GM18502 (cell line): ENCODE measurements at regions not wholly inside any gene's neighbourhood (a gene's known extent, or its start where the extent isn't known, plus 50 kb on each side); places are given as distances from the start of the nearest gene placed in this dataset.
A peak's percentile ranks its signal among the peaks of the same experiment; 100 is the strongest.
"Not testable (repeated sequence)": the region's sequence is repeated elsewhere in the genome, so short reads cannot be mapped to it uniquely, and the experiment has no call there.

Experiments used
- ATAC-seq: cut with Tn5 transposase; IDR thresholded peaks from one replicate; pipeline ENCODE4 v1.9.1; 2021; ENCODE audit warnings: mild to moderate bottlenecking; ENCODE audit not compliant: unreplicated experiment, poor library complexity

- ATAC-seq, result peak; percentile 70
Observed at GRCh38 chr5:111993242-111993641, 236.2 kb upstream of the NREP start.

GRCh38 chr5:111984044-111984443, 227.1 kb upstream of the NREP start:
- peak; percentile 76 for ATAC-seq

- ATAC-seq, result no peak
Observed at GRCh38 chr5:111983459-111983858, 226.5 kb upstream of the NREP start.

- no peak for ATAC-seq
Observed at GRCh38 chr5:111977436-111977829, 220.4 kb upstream of the NREP start.

GRCh38 chr5:111976705-111977435, 219.9 kb upstream of the NREP start:
- no peak for ATAC-seq

GRCh38 chr5:111975133-111975532, 218.1 kb upstream of the NREP start:
- ATAC-seq, result no peak

- no peak for ATAC-seq
Observed at GRCh38 chr5:111973961-111974360, 217.0 kb upstream of the NREP start.

- no peak for ATAC-seq
Observed at GRCh38 chr5:111972548-111972947, 215.6 kb upstream of the NREP start.

GRCh38 chr5:111972080-111972479, 215.1 kb upstream of the NREP start:
- no peak for ATAC-seq

GRCh38 chr5:111968459-111968858, 211.5 kb upstream of the NREP start:
- no peak for ATAC-seq

- no peak for ATAC-seq
Observed at GRCh38 chr5:111967463-111967862, 210.5 kb upstream of the NREP start.

GRCh38 chr5:111966290-111966689, 209.3 kb upstream of the NREP start:
- ATAC-seq, result no peak

GRCh38 chr5:111963555-111963954, 206.6 kb upstream of the NREP start:
- no peak for ATAC-seq

- no peak for ATAC-seq
Observed at GRCh38 chr5:111962906-111963305, 205.9 kb upstream of the NREP start.

- ATAC-seq, result no peak
Observed at GRCh38 chr5:111961862-111962261, 204.9 kb upstream of the NREP start.

- ATAC-seq, result no peak
Observed at GRCh38 chr5:111960476-111961215, 203.7 kb upstream of the NREP start.

- no peak for ATAC-seq
Observed at GRCh38 chr5:111958851-111959250, 201.9 kb upstream of the NREP start.

- ATAC-seq, result not testable (repeated sequence)
Observed at GRCh38 chr5:111956765-111957164, 199.8 kb upstream of the NREP start.

GRCh38 chr5:111954516-111955395, 197.8 kb upstream of the NREP start:
- peak; percentile 84 for ATAC-seq

- no peak for ATAC-seq
Observed at GRCh38 chr5:111953351-111954127, 196.5 kb upstream of the NREP start.
